Lower leg skin (tissue), 4 donors: ENCODE measurements at regions not wholly inside any gene's neighbourhood (a gene's known extent, or its start where the extent isn't known, plus 50 kb on each side); places are given as distances from the start of the nearest gene placed in this dataset.

ENCODE experiments used
- DNase-seq, 2 donors: peaks; one replicate each; pipeline ENCODE4 v3.0.0-alpha.2; 2019; ENCODE audit warnings: low spot score in 2 of 2
- H3K4me3 ChIP-seq: fragments of 200-600 bp; sonication (generic); 2 replicates; pipeline ENCODE4 v1.5.1; 2017; ENCODE audit warnings: mild to moderate bottlenecking, low read depth; ENCODE audit not compliant: poor library complexity, severe bottlenecking
- CTCF ChIP-seq, 3 donors: fragments of 450-650 bp; IDR thresholded peaks; one replicate each; pipeline ENCODE4 v1.5.1; 2016; ENCODE audit warnings: antibody characterized with exemption in 3 of 3, mild to moderate bottlenecking in 3 of 3, moderate library complexity in 2 of 3
- POLR2A ChIP-seq, 2 donors: fragments of 450-650 bp; IDR thresholded peaks; one replicate each; pipeline ENCODE4 v1.6.1; 2016 to 2017; ENCODE audit warnings: antibody characterized with exemption in 2 of 2, mild to moderate bottlenecking in 1 of 2, moderate library complexity in 1 of 2
- WGBS, 2 donors: methylation state at CpG; one replicate each; pipeline ENCODE4 v1.1.5; 2018; 5-methylcytosine and 5-hydroxymethylcytosine counted together
- intact Hi-C: fragments of 100-400 bp; cut with DNase I; formaldehyde crosslinking; loops from one replicate; pipeline ENCODE4 v1.15.0; 2023; ENCODE audit warnings: low total_unique reads

GRCh38 chr4:55215087-55215486 lies 89.7 kb upstream of the KDR start:
- H3K4me3 ChIP-seq, result no peak overlapping the region
- WGBS, 2 donors, result 67 to 74% methylated on average over 1 of the region's 1 CpG
- intact Hi-C loops, result no loop called here
- DNase-seq, result no peak
- TF ChIP-seq POLR2A (IDR thresholded peaks at IDR 0.05) (no peak), CTCF (IDR thresholded peaks at IDR 0.05) (no peak)

GRCh38 chr4:55216863-55217635 lies 91.7 kb upstream of the KDR start:
- intact Hi-C loops, result no loop called here
- TF ChIP-seq CTCF (IDR thresholded peaks at IDR 0.05) (no peak), POLR2A (IDR thresholded peaks at IDR 0.05) (no peak)

GRCh38 chr4:55218041-55218440 lies 92.6 kb upstream of the KDR start:
- DNase-seq, result no peak
- intact Hi-C loops, result no loop called here
- H3K4me3 ChIP-seq, result no peak overlapping the region
- WGBS, 2 donors, result 67 to 78% methylated on average over 5 of the region's 5 CpGs
- no peak for TF ChIP-seq CTCF (IDR thresholded peaks at IDR 0.05)
- no peak for TF ChIP-seq POLR2A (IDR thresholded peaks at IDR 0.05)

More at GRCh38 chr4:55216863-55217635, 91.7 kb upstream of the KDR start:
- DNase-seq, result no peak
- 65 to 72% methylated on average over 4 of the region's 4 CpGs for WGBS, 2 donors
- no peak overlapping the region for H3K4me3 ChIP-seq

GRCh38 chr4:55237839-55238238 lies 108.2 kb upstream of the SRD5A3 start:
- TF ChIP-seq POLR2A (IDR thresholded peaks at IDR 0.05), result no peak
- no peak for TF ChIP-seq CTCF (IDR thresholded peaks at IDR 0.05)
- intact Hi-C loops, result no loop called here
- no peak for DNase-seq
- 82 to 83% methylated on average over 2 of the region's 2 CpGs for WGBS, 2 donors
- no peak overlapping the region for H3K4me3 ChIP-seq

GRCh38 chr4:55238407-55238806 lies 107.6 kb upstream of the SRD5A3 start:
- no peak for DNase-seq
- WGBS, 2 donors, result 90 to 92% methylated on average over 2 of the region's 2 CpGs
- no peak overlapping the region for H3K4me3 ChIP-seq
- TF ChIP-seq POLR2A (IDR thresholded peaks at IDR 0.05) (no peak), CTCF (IDR thresholded peaks at IDR 0.05) (no peak)
- intact Hi-C loops, result no loop called here

GRCh38 chr4:55241461-55241860 lies 104.6 kb upstream of the SRD5A3 start:
- TF ChIP-seq CTCF (IDR thresholded peaks at IDR 0.05), result no peak
- TF ChIP-seq POLR2A (IDR thresholded peaks at IDR 0.05), result no peak
- intact Hi-C loops, result no loop called here
- WGBS, 2 donors, result 75 to 83% methylated on average over 9 to 12 of the region's 14 CpGs

More at GRCh38 chr4:55241461-55241860, 104.6 kb upstream of the SRD5A3 start:
- no peak for DNase-seq
- no peak overlapping the region for H3K4me3 ChIP-seq
